GM12878 (cell line): ENCODE measurements at regions not wholly inside any gene's neighbourhood (a gene's known extent, or its start where the extent isn't known, plus 50 kb on each side); places are given as distances from the start of the nearest gene placed in this dataset.

Experiments
- CTCF ChIP-seq, 3 experiments: IDR thresholded peaks in 2 of 3; conservative IDR thresholded peaks in 1 of 3; 2 replicates each; pipeline ENCODE4 v1.5.1; 2011; ENCODE audit warnings: low read depth in 3 of 3, low read length in 3 of 3, mild to moderate bottlenecking in 3 of 3, control low read depth in 2 of 3, moderate library complexity in 2 of 3, inconsistent platforms in 1 of 3, mixed read lengths in 1 of 3; ENCODE audit not compliant: control insufficient read depth in 2 of 3, insufficient read depth in 1 of 3; ENCODE audit errors: extremely low read depth in 1 of 3
- RAD21 ChIP-seq: IDR thresholded peaks from 2 replicates; pipeline ENCODE4 v1.6.1; 2011; ENCODE audit warnings: mild to moderate bottlenecking, low read depth, low read length, moderate library complexity; ENCODE audit not compliant: insufficient read depth
- RFX5 ChIP-seq: IDR thresholded peaks from 2 replicates; pipeline ENCODE4 v1.6.1; 2011; ENCODE audit warnings: low read depth, low read length, improper control_type of control experiment
- SP1 ChIP-seq: IDR thresholded peaks from one replicate; pipeline ENCODE4 v1.6.1; 2011; ENCODE audit warnings: low read depth, low read length

GRCh38 chr2:101596333-101596732 is 101.2 kb upstream of the MAP4K4 start:
- no peak for TF ChIP-seq RFX5
- no peak for TF ChIP-seq RAD21
- TF ChIP-seq SP1 = no peak
- TF ChIP-seq CTCF (IDR thresholded peaks at IDR 0.05 in 2 of 3, conservative IDR thresholded peaks at IDR 0.05 in 1 of 3; ENCODE audit: control insufficient read depth in 2 of 3, extremely low read depth in 1 of 3, insufficient read depth in 1 of 3, low read depth in 3 of 3, low read length in 3 of 3) = no peak
